ENCODE measurements at regions not wholly inside any gene's neighbourhood (a gene's known extent, or its start where the extent isn't known, plus 50 kb on each side); places are given as distances from the start of the nearest gene placed in this dataset.

DNA sequence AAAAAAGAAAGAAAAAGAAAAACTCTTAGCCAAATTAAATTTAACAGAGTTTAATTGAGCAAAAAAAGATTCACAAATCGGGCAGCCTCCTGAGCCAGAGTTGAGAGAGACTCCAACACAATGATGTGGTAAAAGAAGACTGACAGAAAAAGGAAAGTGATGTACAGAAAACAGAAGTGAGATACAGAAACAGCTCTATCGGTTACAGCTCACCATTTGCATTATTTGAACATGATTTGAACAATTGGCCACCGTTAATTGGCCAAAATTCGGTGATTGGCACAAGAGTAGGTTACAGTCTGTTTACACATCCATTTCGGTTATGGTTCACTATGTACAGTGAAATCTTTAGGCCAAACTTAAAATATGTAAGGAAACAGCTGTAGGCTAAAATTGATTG is 117.7 kb downstream of the SPTSSA start:
- TF ChIP-seq POLR2A (IDR thresholded peaks at IDR 0.05), result no peak
- TF ChIP-seq CTCF (IDR thresholded peaks at IDR 0.05), result no peak
- TF ChIP-seq POLR2AphosphoS5 (IDR thresholded peaks at IDR 0.05), result no peak
